ENCODE measurements at regions not wholly inside any gene's neighbourhood (a gene's known extent, or its start where the extent isn't known, plus 50 kb on each side); places are given as distances from the start of the nearest gene placed in this dataset.

DNA sequence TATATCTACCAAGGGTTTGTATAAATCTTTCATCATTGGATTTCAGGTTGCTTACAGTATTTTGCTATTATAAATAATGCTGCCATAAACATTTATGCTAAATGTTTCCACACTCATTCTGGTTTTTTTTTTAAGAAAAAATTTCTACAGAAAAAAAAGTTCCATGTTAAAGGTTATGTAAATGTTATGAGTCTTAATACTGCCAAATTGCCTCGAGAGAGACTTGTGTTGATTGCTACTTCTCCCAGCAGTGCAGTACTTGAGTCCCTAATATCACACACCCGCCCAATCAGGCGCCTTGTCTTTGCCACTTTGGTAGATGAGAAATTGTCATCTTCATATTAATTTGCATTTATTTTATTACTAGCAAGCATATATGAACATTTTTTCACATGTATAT lies 96.7 kb upstream of the TMEM26 start:
- no peak overlapping the region for H2BK120ac ChIP-seq (ENCODE audit: insufficient read depth, low read length, poor library complexity)
- no peak overlapping the region for H4K12ac ChIP-seq (ENCODE audit: low read depth, low read length)
- H3K18ac ChIP-seq (ENCODE audit: low read length): no peak overlapping the region
- no peak overlapping the region for H2BK12ac ChIP-seq (ENCODE audit: low read length)
- no peaks in the 10 kb centered on the region for H3K79me2 ChIP-seq (ENCODE audit: control insufficient read depth, insufficient read depth, low read length, poor library complexity)
- no peak overlapping the region for H3K4ac ChIP-seq (ENCODE audit: low read depth, low read length)
- H3K36me3 ChIP-seq (ENCODE audit: control insufficient read depth in 1 of 2, insufficient read depth in 2 of 2, low read length in 2 of 2): no peaks in the 10 kb centered on the region
- H4K91ac ChIP-seq (ENCODE audit: low read depth, low read length): no peak overlapping the region
- no peak overlapping the region for H3K4me3 ChIP-seq (ENCODE audit: low read depth, low read length)
- H3K79me1 ChIP-seq (ENCODE audit: low read length): no peaks in the 10 kb centered on the region
- H3K9me3 ChIP-seq (ENCODE audit: insufficient read depth, low read depth, low read length): no peaks in the 10 kb centered on the region
- H3K4me1 ChIP-seq (ENCODE audit: control insufficient read depth in 1 of 2, insufficient read depth in 2 of 2, low read length in 2 of 2): no peaks in the 10 kb centered on the region
- no peak overlapping the region for H3K27ac ChIP-seq (ENCODE audit: low read depth, low read length)
- no peak overlapping the region for H3K4me2 ChIP-seq (ENCODE audit: low read length)
- no CpG with 5 or more reads among the region's 3 CpGs for WGBS (ENCODE audit: extremely low coverage, insufficient coverage, insufficient read length)
- H3K14ac ChIP-seq (ENCODE audit: low read length): no peak overlapping the region
- H2BK5ac ChIP-seq (ENCODE audit: low read depth, low read length, poor library complexity): no peak overlapping the region
- H2AFZ ChIP-seq (ENCODE audit: insufficient read depth, low read length, poor library complexity): no peak overlapping the region
- DNase-seq: no peak
- no peak overlapping the region for H3K9ac ChIP-seq (ENCODE audit: low read length)
- no peak overlapping the region for H4K8ac ChIP-seq (ENCODE audit: low read depth, low read length)
- H3K23ac ChIP-seq (ENCODE audit: low read length): no peak overlapping the region
- H3K27me3 ChIP-seq (ENCODE audit: insufficient read depth, low read length): no peaks in the 10 kb centered on the region
- no peak overlapping the region for H2AK5ac ChIP-seq (ENCODE audit: low read length)

DNA sequence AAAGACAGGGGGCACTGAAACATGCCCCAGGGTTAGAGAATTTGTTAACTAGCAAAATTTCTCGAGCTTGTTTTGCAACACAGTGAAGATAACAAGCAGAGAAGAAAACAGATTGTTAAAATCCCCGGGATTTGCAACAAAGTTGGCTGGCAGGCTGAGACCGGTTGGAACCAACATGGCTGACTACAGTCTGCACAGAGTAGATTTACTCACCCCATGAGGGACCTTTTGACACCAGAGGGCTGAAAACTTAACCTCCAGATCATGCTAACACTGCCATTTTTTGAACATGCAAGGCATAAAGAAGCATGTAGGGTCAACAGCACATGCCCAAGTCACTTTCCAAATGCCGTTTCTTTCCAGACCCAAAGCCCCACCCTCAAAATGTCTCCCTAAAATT lies 95.2 kb upstream of the TMEM26 start:
- no peak overlapping the region for H3K4me3 ChIP-seq (ENCODE audit: low read depth, low read length)
- no peak overlapping the region for H2AK5ac ChIP-seq (ENCODE audit: low read length)
- no peak overlapping the region for H4K12ac ChIP-seq (ENCODE audit: low read depth, low read length)
- no peaks in the 10 kb centered on the region for H3K79me2 ChIP-seq (ENCODE audit: control insufficient read depth, insufficient read depth, low read length, poor library complexity)
- no peak overlapping the region for H3K4me2 ChIP-seq (ENCODE audit: low read length)
- no peak overlapping the region for H4K91ac ChIP-seq (ENCODE audit: low read depth, low read length)
- H3K27ac ChIP-seq (ENCODE audit: low read depth, low read length): no peak overlapping the region
- no peak overlapping the region for H3K18ac ChIP-seq (ENCODE audit: low read length)
- no peak for DNase-seq
- no peak overlapping the region for H4K8ac ChIP-seq (ENCODE audit: low read depth, low read length)
- H3K36me3 ChIP-seq (ENCODE audit: control insufficient read depth in 1 of 2, insufficient read depth in 2 of 2, low read length in 2 of 2): no peaks in the 10 kb centered on the region
- no peak overlapping the region for H2BK12ac ChIP-seq (ENCODE audit: low read length)
- no peaks in the 10 kb centered on the region for H3K4me1 ChIP-seq (ENCODE audit: control insufficient read depth in 1 of 2, insufficient read depth in 2 of 2, low read length in 2 of 2)
- no peak overlapping the region for H3K9ac ChIP-seq (ENCODE audit: low read length)
- H2AFZ ChIP-seq (ENCODE audit: insufficient read depth, low read length, poor library complexity): no peak overlapping the region
- no peak overlapping the region for H3K14ac ChIP-seq (ENCODE audit: low read length)
- no peaks in the 10 kb centered on the region for H3K27me3 ChIP-seq (ENCODE audit: insufficient read depth, low read length)
- no peak overlapping the region for H3K23ac ChIP-seq (ENCODE audit: low read length)
- H3K9me3 ChIP-seq (ENCODE audit: insufficient read depth, low read depth, low read length): no peaks in the 10 kb centered on the region
- H3K4ac ChIP-seq (ENCODE audit: low read depth, low read length): no peak overlapping the region
- H2BK120ac ChIP-seq (ENCODE audit: insufficient read depth, low read length, poor library complexity): no peak overlapping the region
- no peaks in the 10 kb centered on the region for H3K79me1 ChIP-seq (ENCODE audit: low read length)
- H2BK5ac ChIP-seq (ENCODE audit: low read depth, low read length, poor library complexity): no peak overlapping the region
- WGBS (ENCODE audit: extremely low coverage, insufficient coverage, insufficient read length): no CpG with 5 or more reads among the region's 4 CpGs

DNA sequence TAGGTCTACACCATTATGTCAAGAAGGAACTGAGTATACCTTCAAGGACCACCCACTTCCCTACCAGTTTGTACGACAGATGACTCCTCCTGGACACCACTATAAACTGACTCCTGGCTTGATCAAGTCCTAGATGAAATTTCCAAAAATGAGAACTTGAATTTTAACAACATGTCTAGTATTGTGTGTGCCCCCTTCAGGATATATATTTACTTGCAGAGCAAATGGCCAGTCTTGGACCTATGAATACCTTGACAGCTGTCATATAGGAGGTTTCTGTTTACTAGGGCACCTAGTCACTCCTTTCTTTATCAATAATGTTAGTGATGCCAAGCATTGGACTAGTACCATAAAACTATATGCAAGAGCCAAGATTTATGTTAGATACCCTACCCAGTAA lies 94.1 kb upstream of the TMEM26 start:
- Histone ChIP-seq H3K14ac (ENCODE audit: low read length) (no peak overlapping the region), H3K36me3 (ENCODE audit: control insufficient read depth in 1 of 2, insufficient read depth in 2 of 2, low read length in 2 of 2) (no peaks in the 10 kb centered on the region), H2BK12ac (ENCODE audit: low read length) (no peak overlapping the region), H3K9me3 (ENCODE audit: insufficient read depth, low read depth, low read length) (no peaks in the 10 kb centered on the region), H4K91ac (ENCODE audit: low read depth, low read length) (no peak overlapping the region), H3K18ac (ENCODE audit: low read length) (no peak overlapping the region), H3K27me3 (ENCODE audit: insufficient read depth, low read length) (no peaks in the 10 kb centered on the region), H4K12ac (ENCODE audit: low read depth, low read length) (no peak overlapping the region), H3K4me2 (ENCODE audit: low read length) (no peak overlapping the region), H3K4me3 (ENCODE audit: low read depth, low read length) (no peak overlapping the region), H3K4me1 (ENCODE audit: control insufficient read depth in 1 of 2, insufficient read depth in 2 of 2, low read length in 2 of 2) (no peaks in the 10 kb centered on the region), H3K79me2 (ENCODE audit: control insufficient read depth, insufficient read depth, low read length, poor library complexity) (no peaks in the 10 kb centered on the region), H2AK5ac (ENCODE audit: low read length) (no peak overlapping the region), H2BK120ac (ENCODE audit: insufficient read depth, low read length, poor library complexity) (no peak overlapping the region), H3K9ac (ENCODE audit: low read length) (no peak overlapping the region), H4K8ac (ENCODE audit: low read depth, low read length) (no peak overlapping the region), H3K4ac (ENCODE audit: low read depth, low read length) (no peak overlapping the region), H2BK5ac (ENCODE audit: low read depth, low read length, poor library complexity) (no peak overlapping the region), H3K27ac (ENCODE audit: low read depth, low read length) (no peak overlapping the region), H3K23ac (ENCODE audit: low read length) (no peak overlapping the region), H3K79me1 (ENCODE audit: low read length) (no peaks in the 10 kb centered on the region), H2AFZ (ENCODE audit: insufficient read depth, low read length, poor library complexity) (no peak overlapping the region)
- no CpG with 5 or more reads among the region's 1 CpG for WGBS (ENCODE audit: extremely low coverage, insufficient coverage, insufficient read length)
- DNase-seq: no peak

DNA sequence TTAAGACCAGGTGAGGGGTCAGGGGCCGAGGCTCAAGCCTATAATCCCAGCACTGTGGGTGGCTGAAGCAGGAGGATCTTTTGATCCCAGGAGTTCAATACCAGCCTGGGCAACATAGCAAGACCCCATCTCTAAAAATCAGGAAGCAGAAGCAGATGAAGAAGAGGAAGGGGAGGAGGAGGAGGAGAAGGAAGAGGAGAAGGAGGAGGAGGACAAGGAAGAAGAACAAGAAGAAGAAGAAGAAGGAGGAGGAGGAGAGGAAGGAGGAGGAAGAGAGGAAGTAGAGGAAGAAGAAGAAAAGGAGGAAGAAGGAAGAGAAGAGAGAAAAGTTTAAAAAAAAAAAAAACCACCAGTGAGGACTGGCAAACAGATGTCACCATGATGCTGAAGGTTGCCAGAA lies 92.0 kb upstream of the TMEM26 start:
- H3K79me1 ChIP-seq (ENCODE audit: low read length): no peaks in the 10 kb centered on the region
- H3K4me2 ChIP-seq (ENCODE audit: low read length): no peak overlapping the region
- no peak overlapping the region for H2BK5ac ChIP-seq (ENCODE audit: low read depth, low read length, poor library complexity)
- no peak overlapping the region for H3K18ac ChIP-seq (ENCODE audit: low read length)
- no peak overlapping the region for H3K23ac ChIP-seq (ENCODE audit: low read length)
- no peaks in the 10 kb centered on the region for H3K79me2 ChIP-seq (ENCODE audit: control insufficient read depth, insufficient read depth, low read length, poor library complexity)
- no peak overlapping the region for H3K14ac ChIP-seq (ENCODE audit: low read length)
- H4K8ac ChIP-seq (ENCODE audit: low read depth, low read length): no peak overlapping the region
- H3K9ac ChIP-seq (ENCODE audit: low read length): no peak overlapping the region
- H3K36me3 ChIP-seq (ENCODE audit: control insufficient read depth in 1 of 2, insufficient read depth in 2 of 2, low read length in 2 of 2): no peaks in the 10 kb centered on the region
- H2BK12ac ChIP-seq (ENCODE audit: low read length): no peak overlapping the region
- no peaks in the 10 kb centered on the region for H3K27me3 ChIP-seq (ENCODE audit: insufficient read depth, low read length)
- no peak overlapping the region for H2BK120ac ChIP-seq (ENCODE audit: insufficient read depth, low read length, poor library complexity)
- no CpG with 5 or more reads among the region's 1 CpG for WGBS (ENCODE audit: extremely low coverage, insufficient coverage, insufficient read length)
- H2AFZ ChIP-seq (ENCODE audit: insufficient read depth, low read length, poor library complexity): no peak overlapping the region
- H3K4me1 ChIP-seq (ENCODE audit: control insufficient read depth in 1 of 2, insufficient read depth in 2 of 2, low read length in 2 of 2): no peaks in the 10 kb centered on the region
- DNase-seq: no peak
- no peak overlapping the region for H2AK5ac ChIP-seq (ENCODE audit: low read length)
- H3K9me3 ChIP-seq (ENCODE audit: insufficient read depth, low read depth, low read length): no peaks in the 10 kb centered on the region
- no peak overlapping the region for H3K4ac ChIP-seq (ENCODE audit: low read depth, low read length)
- no peak overlapping the region for H3K4me3 ChIP-seq (ENCODE audit: low read depth, low read length)
- H3K27ac ChIP-seq (ENCODE audit: low read depth, low read length): no peak overlapping the region
- no peak overlapping the region for H4K12ac ChIP-seq (ENCODE audit: low read depth, low read length)
- H4K91ac ChIP-seq (ENCODE audit: low read depth, low read length): no peak overlapping the region
